ENCODE measurements at regions not wholly inside any gene's neighbourhood (a gene's known extent, or its start where the extent isn't known, plus 50 kb on each side); places are given as distances from the start of the nearest gene placed in this dataset.

- TF ChIP-seq CTCF (IDR thresholded peaks at IDR 0.05 in 2 of 3, conservative IDR thresholded peaks at IDR 0.05 in 1 of 3; ENCODE audit: control insufficient read depth in 2 of 3, extremely low read depth in 1 of 3, insufficient read depth in 1 of 3, low read depth in 3 of 3, low read length in 3 of 3) (no peak), TBL1XR1 (IDR thresholded peaks at IDR 0.05; ENCODE audit: low read depth, low read length) (no peak)
Observed at GRCh38 chr5:172523146-172523745, 68.9 kb upstream of the SH3PXD2B start.

Measured in GM12878 (cell line).